COR-L47 (cell line): ENCODE measurements at regions not wholly inside any gene's neighbourhood (a gene's known extent, or its start where the extent isn't known, plus 50 kb on each side); places are given as distances from the start of the nearest gene placed in this dataset.
A peak's percentile ranks its signal among the peaks of the same experiment; 100 is the strongest.
"Not testable (repeated sequence)": the region's sequence is repeated elsewhere in the genome, so short reads cannot be mapped to it uniquely, and the experiment has no call there.

Experiments
- DNase-seq: peaks from one replicate; lab custom pipeline; 2025; lab: John Stamatoyannopoulos, UW

DNA sequence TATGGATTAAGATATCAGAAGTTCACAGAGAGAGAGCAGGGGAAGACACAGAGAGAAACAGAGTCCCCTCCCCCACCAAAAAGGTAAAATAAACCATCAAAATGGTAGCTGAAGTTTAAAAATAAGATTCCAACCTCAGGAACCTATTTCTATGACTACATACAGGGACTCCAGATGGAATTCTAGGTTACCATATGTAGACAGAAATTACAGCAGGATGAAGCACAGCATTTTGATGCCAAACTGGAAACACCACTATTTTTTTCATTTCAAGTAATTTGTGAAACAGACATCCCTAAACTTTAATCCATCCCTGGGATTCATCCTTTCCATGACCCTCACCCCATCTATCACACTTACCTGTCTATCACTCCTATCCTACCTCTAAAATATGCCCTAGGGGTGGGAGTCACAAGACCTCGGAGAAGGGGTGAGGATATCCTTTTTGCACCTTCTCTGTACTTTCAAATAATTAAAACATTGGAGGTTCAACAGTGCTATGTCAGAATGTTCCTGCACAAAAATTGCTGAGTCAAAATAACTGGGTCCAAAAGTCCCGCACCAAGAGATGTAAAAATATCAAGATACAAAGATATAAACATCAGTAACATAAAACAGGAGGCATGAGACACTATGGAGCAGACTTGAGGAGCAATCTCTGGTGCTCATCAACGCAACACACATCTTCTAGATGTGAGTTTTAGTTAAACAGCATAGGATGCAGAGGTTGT is 344.5 kb upstream of the RASGEF1B start:
- no peak for DNase-seq

DNA sequence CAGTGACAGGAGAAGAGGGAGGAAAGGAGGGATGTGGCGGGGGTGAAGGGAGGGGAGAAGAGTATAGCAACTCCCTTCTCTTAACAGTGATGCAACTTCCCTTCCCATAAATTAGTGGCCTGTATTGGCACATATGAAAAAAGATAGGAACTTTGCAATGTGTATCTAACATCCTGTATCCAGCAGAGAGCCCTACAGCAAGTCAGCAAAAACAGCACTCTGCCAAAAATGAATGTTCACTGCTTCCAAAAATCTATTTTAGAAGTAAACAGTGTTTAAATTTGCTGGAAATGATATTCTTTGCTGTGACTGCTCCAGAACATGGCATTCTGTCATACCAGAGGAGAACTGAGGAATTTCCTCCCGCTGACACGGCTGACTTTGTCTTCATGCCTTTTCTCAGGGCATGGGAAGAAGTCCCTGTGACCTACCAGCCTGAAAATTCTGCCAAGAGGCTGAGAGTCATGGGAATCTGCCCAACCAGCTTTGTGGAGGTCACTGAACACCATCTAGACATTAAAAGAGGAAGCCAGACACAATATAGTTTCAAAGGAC is 343.4 kb upstream of the RASGEF1B start:
- no peak for DNase-seq

DNA sequence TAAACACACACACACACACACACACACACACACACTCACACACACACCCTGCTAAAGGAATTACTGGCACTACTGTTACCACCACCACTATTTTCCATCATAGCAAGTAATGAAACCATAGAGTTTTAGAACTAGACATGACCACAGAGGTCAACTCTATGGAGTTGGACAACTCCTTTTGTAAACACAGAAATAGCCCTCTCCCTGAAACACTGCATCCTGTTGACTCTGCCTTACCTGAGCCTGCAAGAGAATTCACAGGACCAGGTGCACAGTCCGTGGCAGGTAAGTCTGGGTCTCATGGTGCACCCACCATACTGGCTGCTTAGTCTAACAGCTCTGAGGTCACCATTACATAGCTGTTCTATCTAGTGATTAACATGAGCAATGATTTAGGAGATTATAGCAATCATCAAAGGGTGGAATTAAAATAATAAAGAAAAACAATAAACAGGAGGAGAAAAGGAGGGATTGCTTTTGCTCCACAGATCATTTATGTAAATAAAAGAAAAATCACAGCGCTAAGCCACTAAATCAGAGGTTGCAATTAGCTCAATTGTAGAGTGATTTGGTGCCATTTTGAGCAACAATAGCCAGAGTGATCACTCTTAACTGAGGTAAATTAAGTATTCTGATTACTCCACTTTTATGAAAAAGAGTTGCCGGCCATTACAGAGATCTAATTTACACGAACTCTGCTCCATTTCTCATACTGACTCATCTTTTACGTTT is 340.0 kb upstream of the RASGEF1B start:
- DNase-seq = peak; percentile 42

DNA sequence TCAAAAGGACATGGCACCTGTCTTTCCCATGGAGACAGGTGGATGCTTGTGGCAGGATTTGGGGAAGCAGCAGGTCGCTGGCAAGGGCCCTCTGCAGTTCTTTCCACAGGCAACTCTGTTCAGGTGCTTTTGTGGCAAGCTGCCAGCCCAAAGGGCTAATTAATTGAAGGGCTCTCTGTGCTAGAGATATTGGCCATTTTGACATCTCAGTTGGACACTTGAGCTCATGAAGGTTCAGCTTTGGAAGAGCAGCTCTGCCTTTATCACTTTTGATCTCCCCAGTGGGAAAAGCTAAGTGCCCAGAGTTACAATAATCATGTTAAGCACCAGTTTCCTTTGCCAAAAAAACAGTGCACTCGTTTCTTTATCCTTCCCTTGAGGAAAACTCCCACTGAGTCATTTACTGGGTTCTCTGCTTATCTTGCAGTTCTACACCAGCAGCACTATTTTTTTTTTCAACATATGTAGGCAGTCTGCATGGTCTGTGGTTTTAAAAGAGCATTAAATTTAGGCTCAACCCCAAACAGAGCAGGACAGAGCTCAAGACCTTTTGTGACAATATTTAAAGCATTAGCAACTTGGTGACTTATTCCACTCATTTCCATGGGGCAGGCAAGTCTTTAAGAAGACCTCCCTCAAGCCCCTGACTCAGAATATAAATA is 336.4 kb upstream of the RASGEF1B start:
- peak; percentile 96 for DNase-seq

DNA sequence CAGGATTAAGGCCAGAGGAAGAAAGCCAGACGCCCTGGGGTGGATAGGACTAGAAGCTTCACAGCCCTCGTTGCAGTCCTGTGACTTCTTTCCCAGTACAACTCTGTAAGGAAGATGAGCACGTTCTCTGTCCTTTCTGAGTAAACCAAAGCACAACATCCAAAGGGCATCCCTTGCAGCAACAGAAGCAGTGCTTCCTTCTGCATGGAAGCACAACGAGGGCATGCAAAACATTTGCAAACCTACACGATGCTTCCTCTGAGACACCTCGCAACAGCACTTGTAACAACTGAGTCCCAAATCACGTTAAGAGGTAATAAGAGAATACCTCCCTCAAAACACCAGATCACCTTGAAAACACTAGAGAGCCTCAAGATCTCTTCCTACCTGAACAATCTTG is 335.7 kb upstream of the RASGEF1B start:
- no peak for DNase-seq

DNA sequence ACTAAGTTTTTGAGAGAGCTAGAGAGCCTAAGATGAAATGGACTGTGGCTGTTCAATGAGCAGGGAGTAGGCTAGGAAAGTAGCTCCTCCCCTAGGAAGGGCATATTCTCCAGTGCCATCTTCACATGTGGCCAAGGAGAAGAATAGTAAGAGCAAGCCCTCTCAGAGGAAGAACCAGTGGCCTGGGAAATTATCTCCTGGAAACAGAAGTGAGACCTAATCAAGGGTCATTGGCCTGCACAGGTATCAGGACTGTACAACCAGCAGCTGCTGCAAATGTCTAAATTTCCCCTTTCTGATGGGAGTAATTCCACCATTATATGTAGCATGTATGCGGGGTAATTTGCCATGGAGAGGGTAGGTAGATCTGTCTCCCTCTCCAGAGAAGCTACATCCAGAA is 334.8 kb upstream of the RASGEF1B start:
- DNase-seq = no peak

DNA sequence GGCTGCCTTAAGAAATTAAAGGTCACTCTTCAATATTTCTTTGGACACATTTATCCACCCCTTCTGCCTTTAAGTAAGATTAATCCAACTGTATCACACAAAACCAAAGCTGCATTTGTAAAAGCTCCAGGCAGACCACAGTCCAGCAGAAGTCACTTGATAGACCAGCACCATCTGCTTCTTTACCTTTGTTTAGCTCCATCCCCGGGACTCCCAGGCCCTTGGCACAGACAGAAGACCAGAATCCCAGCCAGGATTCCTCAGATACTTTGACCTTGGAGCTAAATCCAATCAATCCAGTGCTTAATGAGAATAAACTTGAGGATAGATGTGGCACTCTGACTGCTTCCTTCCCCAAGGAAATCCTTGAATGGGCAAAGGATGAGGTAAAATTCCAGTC is 333.1 kb upstream of the RASGEF1B start:
- DNase-seq = no peak

DNA sequence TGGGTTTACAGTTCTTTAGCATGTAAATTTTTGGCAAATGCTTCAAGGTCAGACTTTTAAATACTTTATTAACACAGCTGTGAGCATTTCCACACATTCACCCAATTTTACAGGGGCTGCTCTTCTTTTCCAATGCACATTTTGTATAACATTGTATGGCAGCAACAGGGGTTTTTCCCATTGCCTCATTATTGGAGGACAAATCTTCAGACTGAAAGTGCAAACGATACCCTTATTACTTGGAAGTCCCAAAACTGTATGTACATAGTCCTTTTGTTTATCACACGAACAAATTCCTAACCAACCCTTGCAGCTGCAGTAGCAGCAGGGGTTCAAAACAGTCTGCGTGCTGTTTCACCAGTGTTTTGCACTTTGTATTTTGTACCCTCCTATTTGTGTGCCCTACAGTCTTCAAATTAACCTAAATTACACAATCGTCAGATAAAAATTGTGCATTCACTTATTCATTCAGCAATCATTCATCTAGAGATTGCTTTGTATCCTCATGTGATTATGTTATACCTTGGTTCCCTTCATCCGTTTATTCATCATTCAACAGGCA is 330.7 kb upstream of the RASGEF1B start:
- DNase-seq = peak; percentile 7

DNA sequence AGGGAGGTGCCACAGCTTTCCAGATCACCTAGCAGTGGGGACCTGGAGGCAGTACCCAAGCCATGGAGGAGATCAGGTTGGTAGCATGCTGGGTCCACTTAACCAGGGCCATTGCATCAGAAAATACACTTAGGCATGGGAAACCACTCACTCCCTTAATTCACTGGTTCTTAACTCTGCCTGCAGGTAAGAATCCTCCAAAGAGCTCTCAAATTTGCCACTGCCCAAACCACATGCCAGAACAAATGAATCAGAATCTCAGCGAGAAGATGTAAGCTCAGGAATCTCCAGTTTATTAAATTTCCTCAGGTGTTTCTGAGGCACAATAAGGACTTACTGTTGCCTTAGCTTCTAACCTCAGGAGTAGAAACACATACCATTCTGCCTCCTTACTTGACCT is 327.7 kb upstream of the RASGEF1B start:
- no peak for DNase-seq

DNA sequence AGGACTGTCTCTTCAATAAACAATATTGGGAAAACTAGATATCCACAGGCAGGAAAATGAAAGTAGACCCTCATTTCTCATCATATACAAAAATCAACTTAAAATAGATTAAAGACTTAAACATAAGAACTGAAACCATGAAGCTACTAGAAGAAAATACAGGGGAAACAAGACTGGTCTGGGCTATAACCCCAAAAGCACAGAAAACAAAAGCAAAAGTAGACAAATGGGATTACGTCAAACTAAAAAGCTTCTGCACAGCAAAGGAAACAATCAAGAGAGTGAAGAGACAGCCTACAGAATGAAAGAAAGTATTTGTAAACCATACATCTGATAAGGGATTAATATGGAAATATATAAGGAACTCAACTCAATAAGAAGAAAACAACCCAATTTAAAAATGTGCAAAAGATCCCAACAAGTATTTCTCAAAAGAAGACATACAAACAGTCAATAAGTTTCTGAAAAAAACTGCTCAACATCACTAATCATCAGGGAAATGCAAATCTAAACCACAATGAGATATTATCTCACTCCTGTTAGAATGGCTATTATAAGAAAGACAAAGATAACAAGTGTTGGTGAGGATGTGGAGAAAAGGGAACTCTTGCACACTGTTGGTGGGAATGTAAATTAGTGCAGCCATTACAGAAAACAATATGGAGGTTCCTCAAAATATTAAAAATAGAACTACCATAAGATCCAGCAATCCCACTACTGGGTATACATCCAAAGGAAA is 325.3 kb upstream of the RASGEF1B start:
- no peak for DNase-seq

DNA sequence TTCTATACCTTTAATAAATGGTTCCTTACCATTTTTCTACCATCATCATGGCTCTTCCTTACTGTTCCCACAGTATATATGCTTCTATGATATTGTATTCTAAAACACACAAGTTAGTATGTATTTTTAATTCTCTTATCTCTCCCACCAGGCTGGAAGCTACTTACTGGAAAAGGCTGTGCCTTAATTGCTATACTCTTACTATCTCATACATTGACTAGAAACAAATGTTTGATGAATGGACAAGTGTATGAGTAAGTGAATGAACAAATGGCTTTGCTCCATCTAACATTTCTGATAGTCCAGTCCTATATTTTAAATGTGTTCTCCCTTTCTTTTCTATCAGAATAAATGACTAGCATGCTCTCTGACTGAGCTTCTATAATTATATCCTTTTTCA is 320.8 kb upstream of the RASGEF1B start:
- no peak for DNase-seq

DNA sequence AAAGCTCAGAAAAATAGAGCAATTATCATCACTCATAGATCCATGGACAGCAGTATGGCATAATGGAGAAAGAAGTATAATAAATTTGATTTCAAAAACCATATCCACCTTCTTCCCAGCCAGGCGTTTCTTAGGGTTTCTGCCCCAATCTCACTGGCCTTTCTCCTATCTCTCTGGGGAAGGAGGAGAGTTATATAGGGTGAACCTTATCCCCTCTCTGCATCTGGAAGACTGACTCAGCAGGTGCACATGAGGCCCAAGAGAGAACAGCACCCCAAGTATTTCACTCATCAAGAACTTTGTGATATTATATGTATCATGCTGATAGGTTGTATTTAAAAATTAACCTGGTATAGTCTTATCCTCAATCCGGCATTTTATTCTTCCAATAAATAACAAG is 318.8 kb upstream of the RASGEF1B start:
- no peak for DNase-seq

DNA sequence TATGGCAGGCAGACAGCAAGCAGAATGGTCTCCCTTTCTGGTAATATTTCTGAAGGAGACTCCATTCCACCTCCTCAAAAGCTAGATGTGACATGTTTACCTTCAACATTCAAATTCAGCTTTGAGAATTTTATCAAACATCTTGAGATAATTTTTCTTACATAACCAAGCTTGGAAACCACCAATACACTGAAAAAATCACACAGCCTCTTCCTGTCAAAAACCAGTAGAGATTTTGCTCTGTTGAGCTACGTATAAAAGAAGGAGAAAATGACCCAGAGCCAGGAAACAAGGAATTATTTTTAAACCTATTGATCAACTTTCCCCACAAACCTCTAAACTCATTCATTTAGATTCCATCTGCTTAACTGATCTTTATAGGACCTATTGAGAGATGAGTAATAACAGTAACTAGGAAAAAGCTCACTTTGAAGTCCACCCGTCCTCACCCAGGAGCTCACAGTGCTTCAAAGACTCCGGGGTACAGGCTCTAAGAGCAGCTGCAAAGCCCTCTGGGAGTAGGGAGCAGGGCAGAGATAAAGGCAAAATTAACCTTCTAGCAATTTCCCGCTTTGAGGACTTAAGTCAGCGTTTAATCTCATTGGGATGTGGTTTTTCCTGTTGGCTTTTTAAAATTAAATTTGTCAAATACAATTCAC is 318.2 kb upstream of the RASGEF1B start:
- DNase-seq = no peak

DNA sequence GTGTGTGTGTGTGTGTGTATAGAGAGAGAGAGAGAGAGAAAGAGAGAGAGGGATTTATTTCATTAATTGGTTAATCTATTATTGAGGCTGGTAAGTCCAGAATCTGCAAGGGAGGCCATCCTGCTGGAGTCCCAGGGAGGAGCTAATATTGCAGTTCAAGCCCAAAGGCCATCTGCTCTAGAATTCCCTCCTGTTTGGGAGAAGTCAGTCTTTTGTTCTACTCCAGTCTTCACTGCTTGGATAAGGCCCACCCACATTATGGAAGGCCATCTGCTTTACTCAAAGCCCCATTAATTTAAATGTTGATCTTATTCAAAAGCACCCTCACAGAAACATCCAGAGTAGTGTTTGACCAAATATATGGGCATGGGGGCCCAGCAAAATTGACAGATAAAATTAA is 317.5 kb upstream of the RASGEF1B start:
- no peak for DNase-seq

DNA sequence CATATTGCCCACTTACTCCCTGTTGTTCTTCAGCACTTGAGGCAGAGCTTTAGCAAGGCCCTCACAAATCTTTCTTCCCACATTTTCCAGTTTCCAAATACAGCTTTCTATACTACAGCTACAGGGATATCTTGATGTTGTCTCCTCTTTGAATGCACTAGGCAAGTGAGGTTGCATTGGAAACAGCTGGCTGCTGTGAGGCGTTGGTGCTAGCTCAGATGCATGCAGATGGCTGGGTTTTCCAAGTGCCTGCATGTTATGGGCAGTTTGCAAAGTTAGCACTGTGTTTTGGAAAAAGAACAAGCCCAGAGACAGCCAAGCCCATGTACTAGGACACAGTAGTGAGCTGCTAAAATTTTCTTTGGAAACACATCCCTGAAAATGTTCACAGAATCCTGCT is 315.1 kb upstream of the RASGEF1B start:
- no peak for DNase-seq

DNA sequence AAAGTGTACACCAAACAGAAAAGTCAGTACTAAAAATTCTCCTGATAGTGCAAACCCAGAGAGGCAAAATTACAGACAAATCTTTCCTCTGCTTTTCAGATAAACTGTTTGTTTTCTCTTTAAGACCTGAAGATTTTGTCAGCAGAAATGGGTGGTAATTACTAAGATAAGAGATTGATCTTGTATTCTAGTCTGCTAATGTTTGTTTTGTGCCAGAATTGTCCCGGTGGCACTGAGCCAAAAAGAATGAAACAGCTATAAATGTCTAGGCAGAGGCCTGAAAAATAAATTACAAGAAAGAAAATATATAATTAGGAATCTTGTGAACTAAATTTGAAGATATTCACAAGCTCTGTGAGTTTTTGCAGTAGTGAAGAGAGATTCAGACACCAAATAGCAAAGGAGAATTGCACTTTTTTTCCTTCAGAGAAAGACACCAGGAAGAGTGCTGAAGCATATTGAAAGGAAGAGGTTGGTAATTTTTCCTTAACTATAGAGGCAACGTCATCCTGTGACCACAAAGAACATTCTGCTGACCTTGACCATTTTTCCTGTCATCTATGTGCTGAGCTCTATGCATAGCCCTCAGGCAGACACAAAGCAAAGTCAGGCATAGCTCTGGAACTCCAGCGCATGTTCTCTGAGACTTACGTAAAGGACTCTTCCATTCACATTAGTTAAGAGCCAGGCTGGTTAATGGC is 314.5 kb upstream of the RASGEF1B start:
- peak; percentile 22 for DNase-seq

DNA sequence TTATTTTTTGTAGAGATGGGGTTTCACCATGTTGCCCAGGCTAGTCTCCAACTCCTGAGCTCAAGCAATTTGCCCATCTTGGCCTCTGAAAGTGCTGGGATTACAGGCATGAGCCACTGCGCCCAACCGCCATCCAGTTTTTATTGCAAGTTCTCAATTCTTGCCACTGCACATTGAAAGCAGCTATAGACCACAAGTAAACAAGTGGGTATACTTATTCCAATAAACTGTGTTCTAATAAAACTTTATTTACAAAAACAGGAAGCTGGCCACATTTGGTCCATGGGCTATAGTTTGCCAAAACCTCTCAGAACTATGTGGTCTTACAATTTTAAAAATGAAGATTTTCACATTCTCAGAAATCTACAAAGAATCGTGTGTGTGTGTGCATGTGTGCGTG is 313.6 kb upstream of the RASGEF1B start:
- DNase-seq = no peak

DNA sequence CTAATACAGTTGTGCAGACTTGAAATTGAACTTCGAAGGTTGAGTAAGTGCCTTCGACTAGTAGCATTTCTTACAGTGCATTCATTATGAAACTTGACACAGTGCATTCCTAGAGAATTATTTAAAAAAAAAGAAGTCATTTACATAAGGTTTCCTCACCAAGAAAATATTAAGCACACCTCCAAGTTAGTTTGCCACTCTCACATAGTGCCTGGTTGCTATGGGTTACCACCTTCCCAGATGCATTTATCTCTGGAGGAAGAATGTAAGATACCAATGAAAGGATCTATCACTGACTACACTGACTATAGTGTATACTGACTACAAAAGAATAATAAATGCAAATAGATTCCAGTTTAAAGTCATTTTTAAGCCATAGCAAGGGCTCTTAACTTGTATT is 311.9 kb upstream of the RASGEF1B start:
- no peak for DNase-seq

DNA sequence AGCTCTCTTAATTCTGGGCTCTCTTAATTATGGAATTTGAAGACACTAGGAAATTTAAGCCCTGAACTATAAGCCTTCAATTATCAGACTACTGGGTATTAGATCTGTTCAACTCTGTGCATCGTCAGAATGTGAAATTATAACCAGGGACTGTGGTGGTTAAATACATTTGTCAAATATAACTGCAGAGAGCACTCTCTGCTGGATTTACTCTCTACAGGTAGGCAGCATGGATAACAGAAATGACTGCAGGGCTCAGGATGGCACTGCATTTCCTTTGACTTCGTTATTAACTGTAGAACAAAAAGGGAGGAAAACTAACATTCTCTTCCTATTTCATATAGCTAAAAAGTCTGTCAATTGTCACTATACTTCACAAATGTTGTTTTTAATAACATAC is 310.1 kb upstream of the RASGEF1B start:
- no peak for DNase-seq

DNA sequence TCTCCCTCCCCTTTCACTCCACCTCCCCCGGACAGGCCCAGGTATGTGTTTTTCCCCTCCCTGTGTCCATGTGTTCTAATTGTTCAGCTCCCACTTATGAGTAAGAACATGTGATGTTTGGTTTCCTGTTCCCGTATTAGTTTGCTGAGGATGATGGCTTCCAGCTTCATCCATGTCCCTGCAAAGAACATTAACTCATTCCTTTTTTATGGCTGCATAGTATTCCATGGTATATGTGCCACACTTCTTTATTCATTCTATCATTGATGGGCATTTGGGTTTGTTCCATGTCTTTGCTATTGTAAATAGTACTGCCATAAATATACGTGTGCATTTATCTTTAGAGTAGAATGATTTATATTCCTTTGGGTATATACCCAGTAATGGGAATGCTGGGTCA is 306.0 kb upstream of the RASGEF1B start:
- DNase-seq = not testable (repeated sequence)

DNA sequence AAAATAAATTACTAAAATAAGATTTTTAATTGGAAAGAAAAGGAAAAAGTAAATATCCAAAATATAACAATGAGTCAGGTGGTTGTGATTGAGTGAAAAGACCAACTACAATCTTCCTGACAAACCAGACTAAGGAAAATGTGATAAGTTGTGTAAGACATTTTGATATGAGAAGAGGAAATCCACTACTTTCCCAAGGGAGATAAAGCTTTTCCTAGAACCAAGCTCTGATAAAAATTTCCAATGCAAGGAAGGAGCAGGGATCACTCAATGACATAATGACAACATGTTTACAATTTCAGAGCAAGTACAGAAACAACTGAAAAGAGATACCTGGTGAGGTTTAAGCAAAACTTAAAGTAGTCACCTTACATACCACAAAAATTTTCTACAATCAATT is 305.1 kb upstream of the RASGEF1B start:
- DNase-seq = no peak
